OCI-LY1 (cell line): ENCODE measurements at regions not wholly inside any gene's neighbourhood (a gene's known extent, or its start where the extent isn't known, plus 50 kb on each side); places are given as distances from the start of the nearest gene placed in this dataset.

ENCODE experiments used
- EZH2 ChIP-seq: fragments of 200-600 bp; sonication (generic), shearing (Covaris generic); IDR thresholded peaks from 2 replicates; pipeline ENCODE4 v1.8.0; 2017; ENCODE audit warnings: borderline replicate concordance, mixed run types, mild to moderate bottlenecking, antibody characterized with exemption, low read length, moderate library complexity, mixed read lengths
- TF ChIP-seq, protein P1 (sequence below): fragments of 200-600 bp; sonication (generic), shearing (Covaris generic); IDR thresholded peaks from 2 replicates; pipeline ENCODE4 v1.5.1; 2017; ENCODE audit warnings: mild to moderate bottlenecking, antibody characterized with exemption, low read length, moderate library complexity, mixed read lengths

DNA sequence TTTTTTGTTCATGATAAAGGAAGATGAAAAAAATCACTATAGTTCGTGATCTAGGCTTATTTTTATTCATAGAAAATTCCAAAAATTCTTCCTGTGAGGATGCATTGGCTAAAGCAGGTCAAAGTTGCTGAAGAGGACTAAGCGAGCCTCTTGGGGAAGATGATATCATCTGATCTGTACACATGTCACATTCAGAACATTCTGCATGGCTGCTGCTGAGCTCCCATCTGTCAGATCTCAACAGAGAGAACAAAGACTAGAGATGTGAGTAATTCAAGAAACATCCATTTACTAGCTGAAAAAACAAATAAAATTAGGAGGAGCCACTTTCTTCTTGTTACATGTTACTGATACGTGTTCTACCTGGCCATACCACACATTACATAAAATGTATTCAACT, 518.6 kb upstream of the FSIP2 start:
- TF ChIP-seq, protein P1, sequence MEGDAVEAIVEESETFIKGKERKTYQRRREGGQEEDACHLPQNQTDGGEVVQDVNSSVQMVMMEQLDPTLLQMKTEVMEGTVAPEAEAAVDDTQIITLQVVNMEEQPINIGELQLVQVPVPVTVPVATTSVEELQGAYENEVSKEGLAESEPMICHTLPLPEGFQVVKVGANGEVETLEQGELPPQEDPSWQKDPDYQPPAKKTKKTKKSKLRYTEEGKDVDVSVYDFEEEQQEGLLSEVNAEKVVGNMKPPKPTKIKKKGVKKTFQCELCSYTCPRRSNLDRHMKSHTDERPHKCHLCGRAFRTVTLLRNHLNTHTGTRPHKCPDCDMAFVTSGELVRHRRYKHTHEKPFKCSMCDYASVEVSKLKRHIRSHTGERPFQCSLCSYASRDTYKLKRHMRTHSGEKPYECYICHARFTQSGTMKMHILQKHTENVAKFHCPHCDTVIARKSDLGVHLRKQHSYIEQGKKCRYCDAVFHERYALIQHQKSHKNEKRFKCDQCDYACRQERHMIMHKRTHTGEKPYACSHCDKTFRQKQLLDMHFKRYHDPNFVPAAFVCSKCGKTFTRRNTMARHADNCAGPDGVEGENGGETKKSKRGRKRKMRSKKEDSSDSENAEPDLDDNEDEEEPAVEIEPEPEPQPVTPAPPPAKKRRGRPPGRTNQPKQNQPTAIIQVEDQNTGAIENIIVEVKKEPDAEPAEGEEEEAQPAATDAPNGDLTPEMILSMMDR: no peak
- TF ChIP-seq EZH2: no peak
